ENCODE measurements at regions not wholly inside any gene's neighbourhood (a gene's known extent, or its start where the extent isn't known, plus 50 kb on each side); places are given as distances from the start of the nearest gene placed in this dataset.
A peak's percentile ranks its signal among the peaks of the same experiment; 100 is the strongest.

DNA sequence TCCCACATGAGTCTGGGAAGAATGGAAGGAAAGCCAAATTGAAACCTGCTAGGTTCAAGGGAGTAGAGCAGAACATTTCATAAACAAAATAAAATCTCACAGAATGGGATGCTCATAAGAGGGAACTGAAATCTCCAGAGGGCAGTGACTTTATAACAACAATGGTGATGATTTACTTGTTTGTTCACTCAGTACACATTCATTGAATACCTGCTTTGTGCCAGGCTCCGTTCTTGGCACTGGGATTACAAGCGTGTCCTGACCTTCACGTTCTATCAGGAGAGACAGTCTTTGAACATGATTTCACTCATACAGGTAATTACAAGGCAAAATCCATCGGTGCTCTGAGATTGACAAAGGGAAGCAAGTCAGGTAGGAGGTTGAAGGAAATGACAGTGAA, 356.3 kb downstream of the HAPSTR1 start (continued):
- TF ChIP-seq ZNF37A (tag by site-specific recombination; IDR thresholded peaks at IDR 0.05): no peak
- TF ChIP-seq, protein P1, sequence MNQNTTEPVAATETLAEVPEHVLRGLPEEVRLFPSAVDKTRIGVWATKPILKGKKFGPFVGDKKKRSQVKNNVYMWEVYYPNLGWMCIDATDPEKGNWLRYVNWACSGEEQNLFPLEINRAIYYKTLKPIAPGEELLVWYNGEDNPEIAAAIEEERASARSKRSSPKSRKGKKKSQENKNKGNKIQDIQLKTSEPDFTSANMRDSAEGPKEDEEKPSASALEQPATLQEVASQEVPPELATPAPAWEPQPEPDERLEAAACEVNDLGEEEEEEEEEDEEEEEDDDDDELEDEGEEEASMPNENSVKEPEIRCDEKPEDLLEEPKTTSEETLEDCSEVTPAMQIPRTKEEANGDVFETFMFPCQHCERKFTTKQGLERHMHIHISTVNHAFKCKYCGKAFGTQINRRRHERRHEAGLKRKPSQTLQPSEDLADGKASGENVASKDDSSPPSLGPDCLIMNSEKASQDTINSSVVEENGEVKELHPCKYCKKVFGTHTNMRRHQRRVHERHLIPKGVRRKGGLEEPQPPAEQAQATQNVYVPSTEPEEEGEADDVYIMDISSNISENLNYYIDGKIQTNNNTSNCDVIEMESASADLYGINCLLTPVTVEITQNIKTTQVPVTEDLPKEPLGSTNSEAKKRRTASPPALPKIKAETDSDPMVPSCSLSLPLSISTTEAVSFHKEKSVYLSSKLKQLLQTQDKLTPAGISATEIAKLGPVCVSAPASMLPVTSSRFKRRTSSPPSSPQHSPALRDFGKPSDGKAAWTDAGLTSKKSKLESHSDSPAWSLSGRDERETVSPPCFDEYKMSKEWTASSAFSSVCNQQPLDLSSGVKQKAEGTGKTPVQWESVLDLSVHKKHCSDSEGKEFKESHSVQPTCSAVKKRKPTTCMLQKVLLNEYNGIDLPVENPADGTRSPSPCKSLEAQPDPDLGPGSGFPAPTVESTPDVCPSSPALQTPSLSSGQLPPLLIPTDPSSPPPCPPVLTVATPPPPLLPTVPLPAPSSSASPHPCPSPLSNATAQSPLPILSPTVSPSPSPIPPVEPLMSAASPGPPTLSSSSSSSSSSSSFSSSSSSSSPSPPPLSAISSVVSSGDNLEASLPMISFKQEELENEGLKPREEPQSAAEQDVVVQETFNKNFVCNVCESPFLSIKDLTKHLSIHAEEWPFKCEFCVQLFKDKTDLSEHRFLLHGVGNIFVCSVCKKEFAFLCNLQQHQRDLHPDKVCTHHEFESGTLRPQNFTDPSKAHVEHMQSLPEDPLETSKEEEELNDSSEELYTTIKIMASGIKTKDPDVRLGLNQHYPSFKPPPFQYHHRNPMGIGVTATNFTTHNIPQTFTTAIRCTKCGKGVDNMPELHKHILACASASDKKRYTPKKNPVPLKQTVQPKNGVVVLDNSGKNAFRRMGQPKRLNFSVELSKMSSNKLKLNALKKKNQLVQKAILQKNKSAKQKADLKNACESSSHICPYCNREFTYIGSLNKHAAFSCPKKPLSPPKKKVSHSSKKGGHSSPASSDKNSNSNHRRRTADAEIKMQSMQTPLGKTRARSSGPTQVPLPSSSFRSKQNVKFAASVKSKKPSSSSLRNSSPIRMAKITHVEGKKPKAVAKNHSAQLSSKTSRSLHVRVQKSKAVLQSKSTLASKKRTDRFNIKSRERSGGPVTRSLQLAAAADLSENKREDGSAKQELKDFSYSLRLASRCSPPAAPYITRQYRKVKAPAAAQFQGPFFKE (tag by site-specific recombination; IDR thresholded peaks at IDR 0.05; ENCODE audit: borderline replicate concordance): no peak
- no peak for TF ChIP-seq ZNF518A (tag by site-specific recombination; conservative IDR thresholded peaks at IDR 0.05; ENCODE audit: low read depth)

DNA sequence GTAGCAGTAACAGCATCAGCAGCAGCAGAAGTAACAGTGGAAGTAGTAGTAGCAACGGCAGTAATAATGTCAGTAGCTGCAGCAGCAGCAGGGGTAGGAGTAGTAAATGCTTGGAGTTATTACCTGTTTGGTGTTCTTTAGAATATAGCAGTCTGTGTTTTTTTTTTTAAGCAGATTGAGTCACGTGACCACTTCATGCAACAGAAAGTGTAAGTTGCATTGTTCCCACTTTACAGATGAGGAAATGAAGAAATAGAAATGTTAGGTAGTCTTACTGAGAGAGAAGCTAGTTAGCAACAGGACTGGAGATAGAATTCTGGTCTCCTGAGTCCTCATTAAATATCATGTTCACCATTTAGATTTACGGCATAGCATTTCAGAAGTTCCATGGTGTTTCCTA, 358.2 kb downstream of the HAPSTR1 start:
- Histone ChIP-seq H3K4me3 (ENCODE audit: low read depth, low read length) (no peak overlapping the region), H3K36me3 (ENCODE audit: control insufficient read depth in 2 of 2, insufficient read depth in 1 of 2, low read length in 2 of 2) (no peaks in the 10 kb centered on the region), H3K4me1 (ENCODE audit: control insufficient read depth, insufficient read depth, low read length) (no peaks in the 10 kb centered on the region), H3K9me3 (ENCODE audit: control insufficient read depth, insufficient read depth, low read depth, low read length) (no peaks in the 10 kb centered on the region), H3K27ac (ENCODE audit: extremely low read depth, low read depth, low read length) (no peak overlapping the region)
- TF ChIP-seq ZNF704 (tag by site-specific recombination; IDR thresholded peaks at IDR 0.05) (no peak), SETDB1 (IDR thresholded peaks at IDR 0.05; ENCODE audit: insufficient read length, low read length) (peak; percentile 37)
- CTCF ChIA-PET: no interaction called here
- POLR2A ChIA-PET: no interaction called here

DNA sequence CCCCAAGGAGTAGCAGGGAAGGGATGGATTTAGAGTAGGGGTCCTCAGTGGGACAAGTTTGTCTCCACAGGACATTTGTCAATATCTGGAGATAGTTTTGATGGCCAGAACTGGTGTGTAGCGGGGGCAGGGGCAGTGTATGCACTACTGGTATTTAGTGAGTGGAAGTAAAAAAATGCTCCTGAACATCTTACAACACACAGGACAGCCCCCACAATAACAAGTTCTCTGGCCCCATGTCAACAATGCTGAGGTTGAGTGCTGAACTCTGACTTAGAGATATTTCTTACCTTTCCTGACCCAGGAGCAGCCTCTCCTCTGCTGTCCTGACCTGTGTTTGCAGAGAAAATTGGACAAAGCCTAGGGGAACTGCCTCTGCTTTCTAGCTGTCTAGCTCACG, 365.8 kb downstream of the HAPSTR1 start:
- CTCF ChIA-PET: no interaction called here
- POLR2A ChIA-PET: no interaction called here
- Histone ChIP-seq H3K27ac (ENCODE audit: extremely low read depth, low read depth, low read length) (no peak overlapping the region), H3K9me3 (ENCODE audit: control insufficient read depth, insufficient read depth, low read depth, low read length) (no peaks in the 10 kb centered on the region), H3K36me3 (ENCODE audit: control insufficient read depth in 2 of 2, insufficient read depth in 1 of 2, low read length in 2 of 2) (no peaks in the 10 kb centered on the region), H3K4me3 (ENCODE audit: low read depth, low read length) (no peak overlapping the region), H3K4me1 (ENCODE audit: control insufficient read depth, insufficient read depth, low read length) (no peaks in the 10 kb centered on the region)
- TF ChIP-seq, protein P2, sequence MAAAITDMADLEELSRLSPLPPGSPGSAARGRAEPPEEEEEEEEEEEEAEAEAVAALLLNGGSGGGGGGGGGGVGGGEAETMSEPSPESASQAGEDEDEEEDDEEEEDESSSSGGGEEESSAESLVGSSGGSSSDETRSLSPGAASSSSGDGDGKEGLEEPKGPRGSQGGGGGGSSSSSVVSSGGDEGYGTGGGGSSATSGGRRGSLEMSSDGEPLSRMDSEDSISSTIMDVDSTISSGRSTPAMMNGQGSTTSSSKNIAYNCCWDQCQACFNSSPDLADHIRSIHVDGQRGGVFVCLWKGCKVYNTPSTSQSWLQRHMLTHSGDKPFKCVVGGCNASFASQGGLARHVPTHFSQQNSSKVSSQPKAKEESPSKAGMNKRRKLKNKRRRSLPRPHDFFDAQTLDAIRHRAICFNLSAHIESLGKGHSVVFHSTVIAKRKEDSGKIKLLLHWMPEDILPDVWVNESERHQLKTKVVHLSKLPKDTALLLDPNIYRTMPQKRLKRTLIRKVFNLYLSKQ (tag by site-specific recombination; IDR thresholded peaks at IDR 0.05; ENCODE audit: borderline replicate concordance): no peak
- TF ChIP-seq ZNF518A (tag by site-specific recombination; conservative IDR thresholded peaks at IDR 0.05; ENCODE audit: low read depth): no peak
- no peak for TF ChIP-seq BCL11A (tag by site-specific recombination; IDR thresholded peaks at IDR 0.05; ENCODE audit: low read depth)
- no peak for TF ChIP-seq ZNF501 (tag by site-specific recombination; IDR thresholded peaks at IDR 0.05)
- TF ChIP-seq ZNF169 (tag by site-specific recombination; IDR thresholded peaks at IDR 0.05): no peak
- TF ChIP-seq ZNF221 (tag by site-specific recombination; IDR thresholded peaks at IDR 0.05; ENCODE audit: borderline replicate concordance): no peak
- TF ChIP-seq ZNF184 (tag by site-specific recombination; IDR thresholded peaks at IDR 0.05): no peak
